Erythroblast (primary cell): ENCODE measurements at regions not wholly inside any gene's neighbourhood (a gene's known extent, or its start where the extent isn't known, plus 50 kb on each side); places are given as distances from the start of the nearest gene placed in this dataset.

ENCODE experiments used
- GATA1 ChIP-seq: IDR thresholded peaks from 2 replicates; pipeline ENCODE4 v1.6.1; 2011; ENCODE audit warnings: low read depth, mild to moderate bottlenecking, control low read depth, low read length, moderate library complexity
- POLR2A ChIP-seq: IDR thresholded peaks from 2 replicates; pipeline ENCODE4 v1.6.1; 2011; ENCODE audit warnings: mild to moderate bottlenecking, low read length

GRCh38 chr1:99570486-99571089 is 75.3 kb upstream of the PALMD start:
- TF ChIP-seq POLR2A (no peak), GATA1 (no peak)
